BLaER1 (cell line): ENCODE measurements at regions not wholly inside any gene's neighbourhood (a gene's known extent, or its start where the extent isn't known, plus 50 kb on each side); places are given as distances from the start of the nearest gene placed in this dataset.
A peak's percentile ranks its signal among the peaks of the same experiment; 100 is the strongest.

Source experiments
- H3K27ac ChIP-seq: shearing (Covaris generic); formaldehyde crosslinking; 2 replicates; pipeline ENCODE4 v1.8.1; 2022
- H3K27me3 ChIP-seq: shearing (Covaris generic); formaldehyde crosslinking; 2 replicates; pipeline ENCODE4 v1.8.1; 2022
- H3K36me3 ChIP-seq: shearing (Covaris generic); formaldehyde crosslinking; 2 replicates; pipeline ENCODE4 v1.8.1; 2022
- H3K4me1 ChIP-seq: shearing (Covaris generic); formaldehyde crosslinking; 2 replicates; pipeline ENCODE4 v1.8.1; 2022
- H3K4me2 ChIP-seq: shearing (Covaris generic); formaldehyde crosslinking; 2 replicates; pipeline ENCODE4 v1.8.1; 2022
- H3K4me3 ChIP-seq: shearing (Covaris generic); formaldehyde crosslinking; 2 replicates; pipeline ENCODE4 v1.8.1; 2022
- H3K9ac ChIP-seq: shearing (Covaris generic); formaldehyde crosslinking; 2 replicates; pipeline ENCODE4 v1.8.1; 2022
- H3K9me3 ChIP-seq: shearing (Covaris generic); formaldehyde crosslinking; 2 replicates; pipeline ENCODE4 v1.8.1; 2022
- H4K20me1 ChIP-seq: shearing (Covaris generic); formaldehyde crosslinking; 2 replicates; pipeline ENCODE4 v1.8.1; 2022
- Cebpa-rat ChIP-seq: shearing (Covaris generic); IDR thresholded peaks from 2 replicates; pipeline ENCODE4 v1.8.1; 2022

GRCh38 chr2:145654156-145654555, 1134.2 kb upstream of the ZEB2 start:
- no peak for TF ChIP-seq Cebpa-rat
- Histone ChIP-seq H3K9ac (no peak overlapping the region), H3K27ac (no peak overlapping the region), H3K36me3 (no peaks in the 10 kb centered on the region), H3K4me2 (no peak overlapping the region), H3K9me3 (no peaks in the 10 kb centered on the region), H4K20me1 (no peaks in the 10 kb centered on the region), H3K4me3 (no peak overlapping the region), H3K27me3 (no peaks in the 10 kb centered on the region), H3K4me1 (no peaks in the 10 kb centered on the region)

GRCh38 chr2:145653553-145653952, 1133.6 kb upstream of the ZEB2 start:
- Histone ChIP-seq H3K27me3 (no peaks in the 10 kb centered on the region), H3K4me3 (no peak overlapping the region)
- no peak for TF ChIP-seq Cebpa-rat

DNA sequence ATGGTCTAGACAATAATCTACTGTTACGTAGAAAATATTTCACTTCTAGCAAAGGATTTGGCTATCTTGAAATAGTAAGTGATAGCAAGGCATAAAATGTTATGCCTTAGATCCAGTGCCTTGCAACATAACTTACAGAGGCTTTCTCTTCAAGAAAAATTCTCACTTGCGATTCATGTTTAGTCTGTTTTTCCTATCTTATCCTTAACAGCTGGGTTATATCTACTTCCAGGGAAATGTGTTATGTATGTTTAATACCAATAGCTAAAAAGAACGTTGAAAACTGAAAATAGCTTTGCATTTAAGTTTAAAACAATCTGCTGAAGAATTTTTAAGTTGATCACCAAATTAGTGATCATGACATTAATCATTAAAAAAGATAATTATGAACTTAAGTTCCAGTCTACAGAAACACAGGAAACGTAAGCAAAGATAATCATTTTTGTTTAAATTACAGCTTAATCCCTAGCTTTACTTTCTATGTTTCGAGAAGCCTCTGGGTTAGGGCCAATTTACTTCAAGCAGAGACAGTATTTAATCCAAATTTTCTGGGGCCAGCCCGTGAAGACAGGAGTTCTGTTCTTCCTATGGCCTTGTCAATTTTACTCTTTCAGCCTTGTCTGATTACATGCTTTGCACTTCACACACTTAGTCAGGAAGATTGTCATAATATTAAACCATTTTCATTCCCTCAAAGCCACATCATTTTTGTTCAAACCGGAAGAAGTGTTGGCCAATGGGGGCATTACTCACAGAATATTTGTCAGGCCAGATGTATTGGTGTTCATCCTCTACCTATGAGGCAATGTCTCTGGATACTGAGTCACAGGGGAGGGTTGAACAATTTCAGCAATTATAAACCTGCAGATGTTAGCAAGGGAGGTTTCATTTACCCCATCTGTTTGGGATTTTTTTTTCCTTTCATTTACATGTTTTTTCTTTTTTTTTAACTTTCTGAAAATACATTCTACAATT, 1132.9 kb upstream of the ZEB2 start:
- Histone ChIP-seq H3K9me3 (no peaks in the 10 kb centered on the region), H3K4me3 (no peak overlapping the region), H3K27me3 (no peaks in the 10 kb centered on the region), H3K27ac (no peak overlapping the region), H3K36me3 (no peaks in the 10 kb centered on the region), H3K4me1 (no peaks in the 10 kb centered on the region), H4K20me1 (no peaks in the 10 kb centered on the region), H3K9ac (no peak overlapping the region), H3K4me2 (no peak overlapping the region)
- TF ChIP-seq Cebpa-rat, result no peak

More at GRCh38 chr2:145653553-145653952, 1133.6 kb upstream of the ZEB2 start:
- no peak overlapping the region for H3K9ac ChIP-seq
- H3K27ac ChIP-seq, result no peak overlapping the region
- no peak overlapping the region for H3K4me2 ChIP-seq
- no peaks in the 10 kb centered on the region for H3K9me3 ChIP-seq
- no peaks in the 10 kb centered on the region for H3K4me1 ChIP-seq
- no peaks in the 10 kb centered on the region for H4K20me1 ChIP-seq
- H3K36me3 ChIP-seq, result no peaks in the 10 kb centered on the region

- Histone ChIP-seq H3K27ac (no peak overlapping the region), H3K4me2 (no peak overlapping the region), H3K4me3 (no peak overlapping the region), H4K20me1 (no peaks in the 10 kb centered on the region), H3K4me1 (no peaks in the 10 kb centered on the region), H3K9me3 (no peaks in the 10 kb centered on the region), H3K27me3 (no peaks in the 10 kb centered on the region), H3K9ac (no peak overlapping the region), H3K36me3 (no peaks in the 10 kb centered on the region)
- no peak for TF ChIP-seq Cebpa-rat
Observed at GRCh38 chr2:145652036-145652435, 1132.1 kb upstream of the ZEB2 start.

DNA sequence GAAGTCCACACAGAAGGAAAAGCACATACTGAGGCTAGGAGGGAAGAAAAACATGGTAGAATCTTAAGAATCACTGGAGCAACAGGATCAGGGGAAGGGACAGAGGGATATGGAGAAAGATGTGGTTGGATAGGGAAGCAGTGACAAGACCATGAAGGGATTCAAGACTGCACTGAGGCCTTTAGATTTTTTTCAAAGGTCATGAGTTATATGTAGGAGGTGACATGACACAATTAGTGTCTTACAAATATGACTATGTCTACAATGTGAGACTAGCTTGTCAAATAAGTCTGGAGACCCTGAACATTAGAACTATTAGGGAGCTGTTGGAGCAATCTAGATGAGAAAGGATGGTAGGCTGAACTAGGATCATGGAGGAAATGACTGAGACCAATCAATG, 1130.3 kb upstream of the ZEB2 start:
- no peaks in the 10 kb centered on the region for H3K36me3 ChIP-seq
- H3K4me2 ChIP-seq, result no peak overlapping the region
- H3K4me3 ChIP-seq, result no peak overlapping the region
- H4K20me1 ChIP-seq, result no peaks in the 10 kb centered on the region
- H3K9me3 ChIP-seq, result no peaks in the 10 kb centered on the region
- H3K4me1 ChIP-seq, result no peaks in the 10 kb centered on the region
- H3K9ac ChIP-seq, result no peak overlapping the region
- no peak overlapping the region for H3K27ac ChIP-seq
- H3K27me3 ChIP-seq, result no peaks in the 10 kb centered on the region
- TF ChIP-seq Cebpa-rat, result no peak

- no peak overlapping the region for H3K4me2 ChIP-seq
- H3K27ac ChIP-seq, result no peak overlapping the region
- H3K36me3 ChIP-seq, result no peaks in the 10 kb centered on the region
- no peaks in the 10 kb centered on the region for H3K27me3 ChIP-seq
- peaks cover 11% of the 10 kb centered on the region for H3K4me1 ChIP-seq
- H3K4me3 ChIP-seq, result no peak overlapping the region
- H3K9ac ChIP-seq, result no peak overlapping the region
- no peaks in the 10 kb centered on the region for H4K20me1 ChIP-seq
- no peaks in the 10 kb centered on the region for H3K9me3 ChIP-seq
- no peak for TF ChIP-seq Cebpa-rat
Observed at GRCh38 chr2:145649061-145649460, 1129.1 kb upstream of the ZEB2 start.

DNA sequence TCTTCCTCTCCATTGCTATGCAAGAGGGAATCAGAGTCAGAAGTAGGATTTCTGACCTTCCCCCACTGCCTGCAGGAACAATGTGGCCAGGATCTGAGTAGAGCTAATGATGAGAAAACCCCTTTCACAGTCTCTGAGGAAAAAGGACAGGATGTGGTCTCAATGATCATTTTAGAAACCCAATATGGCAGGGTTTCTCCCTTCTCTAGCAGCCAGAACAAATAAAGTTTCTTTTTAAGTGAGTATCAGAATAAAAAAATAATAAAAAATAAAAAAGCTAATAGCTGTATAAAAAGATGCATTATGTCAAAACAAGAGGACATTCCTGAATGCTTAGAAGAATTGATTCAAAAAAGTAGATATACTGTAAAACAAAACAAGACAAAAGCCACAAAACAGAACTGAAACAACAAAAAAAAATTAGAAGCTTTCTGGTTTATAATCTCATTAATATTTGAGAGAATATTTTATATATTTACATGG, 1124.9 kb upstream of the ZEB2 start:
- Histone ChIP-seq H3K27me3 (no peaks in the 10 kb centered on the region), H3K4me1 (peaks cover 12% of the 10 kb centered on the region), H3K36me3 (no peaks in the 10 kb centered on the region), H3K9ac (no peak overlapping the region), H4K20me1 (no peaks in the 10 kb centered on the region), H3K4me2 (peak overlapping the region; percentile 60), H3K9me3 (no peaks in the 10 kb centered on the region), H3K27ac (no peak overlapping the region), H3K4me3 (no peak overlapping the region)
- no peak for TF ChIP-seq Cebpa-rat

DNA sequence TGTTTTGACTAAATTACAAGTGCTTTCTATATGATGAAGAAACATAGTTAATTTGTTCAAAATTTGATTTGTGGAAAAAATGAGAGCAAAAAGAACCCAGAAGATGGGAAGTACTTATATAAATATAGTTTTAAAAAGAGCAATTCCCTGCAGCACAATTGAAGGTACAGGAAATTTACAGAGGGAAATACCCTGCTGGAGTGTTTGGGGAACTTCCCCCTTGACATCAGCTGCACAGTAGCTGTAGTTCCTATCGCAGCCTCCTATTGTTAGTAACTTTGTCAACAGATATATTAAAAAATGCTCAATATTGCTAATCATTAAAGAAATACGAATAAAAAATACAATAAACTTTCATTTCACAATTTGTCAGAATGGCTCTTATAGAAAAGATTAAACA, 1118.8 kb upstream of the ZEB2 start:
- Histone ChIP-seq H3K9me3 (no peaks in the 10 kb centered on the region), H3K4me2 (no peak overlapping the region), H3K36me3 (no peaks in the 10 kb centered on the region), H3K27me3 (no peaks in the 10 kb centered on the region), H4K20me1 (no peaks in the 10 kb centered on the region), H3K4me1 (no peaks in the 10 kb centered on the region), H3K27ac (no peak overlapping the region), H3K4me3 (no peak overlapping the region), H3K9ac (no peak overlapping the region)
- no peak for TF ChIP-seq Cebpa-rat

GRCh38 chr2:145635706-145636427, 1115.9 kb upstream of the ZEB2 start:
- no peak overlapping the region for H3K27ac ChIP-seq
- H3K4me1 ChIP-seq, result no peaks in the 10 kb centered on the region
- H3K36me3 ChIP-seq, result no peaks in the 10 kb centered on the region
- no peaks in the 10 kb centered on the region for H3K9me3 ChIP-seq
- H3K4me3 ChIP-seq, result no peak overlapping the region
- H3K9ac ChIP-seq, result no peak overlapping the region
- H3K4me2 ChIP-seq, result no peak overlapping the region
- H4K20me1 ChIP-seq, result no peaks in the 10 kb centered on the region
- no peak for TF ChIP-seq Cebpa-rat
- no peaks in the 10 kb centered on the region for H3K27me3 ChIP-seq

DNA sequence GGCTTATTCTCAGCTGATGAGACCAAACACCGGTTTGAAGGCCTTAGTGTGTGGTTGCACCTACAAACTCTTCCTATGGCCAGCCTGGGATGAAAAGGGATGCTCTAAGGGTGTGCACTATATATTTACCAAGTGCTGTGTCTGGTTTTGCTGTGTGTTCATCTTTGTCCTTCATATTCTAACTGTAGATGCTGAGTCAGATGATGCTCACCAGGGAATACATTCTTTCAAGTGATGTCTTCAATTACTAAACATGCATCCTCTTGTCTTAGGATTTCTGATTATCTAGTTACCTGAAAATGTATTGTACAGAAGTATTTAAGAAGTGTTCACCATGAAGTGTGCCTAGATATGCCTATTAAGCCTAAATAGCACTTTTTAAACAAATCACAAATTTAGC, 1111.6 kb upstream of the ZEB2 start:
- no peak overlapping the region for H3K4me2 ChIP-seq
- no peak overlapping the region for H3K9ac ChIP-seq
- H3K27me3 ChIP-seq, result no peaks in the 10 kb centered on the region
- H3K4me1 ChIP-seq, result no peaks in the 10 kb centered on the region
- H3K36me3 ChIP-seq, result no peaks in the 10 kb centered on the region
- no peak overlapping the region for H3K4me3 ChIP-seq
- no peak for TF ChIP-seq Cebpa-rat
- no peaks in the 10 kb centered on the region for H4K20me1 ChIP-seq
- H3K27ac ChIP-seq, result no peak overlapping the region
- H3K9me3 ChIP-seq, result no peaks in the 10 kb centered on the region
